ENCODE measurements at regions not wholly inside any gene's neighbourhood (a gene's known extent, or its start where the extent isn't known, plus 50 kb on each side); places are given as distances from the start of the nearest gene placed in this dataset.
"Not testable (repeated sequence)": the region's sequence is repeated elsewhere in the genome, so short reads cannot be mapped to it uniquely, and the experiment has no call there.

GRCh38 chr14:19094731-19095130 lies 127.5 kb downstream of the POTEM start:
- H3K4me3 ChIP-seq (ENCODE audit: low read depth, low read length); H3K9me3 ChIP-seq (ENCODE audit: control insufficient read depth, insufficient read depth, low read length): not testable (repeated sequence)

GRCh38 chr14:19095167-19095566 lies 127.9 kb downstream of the POTEM start:
- H3K27ac ChIP-seq (ENCODE audit: low read depth, low read length): not testable (repeated sequence)

More at GRCh38 chr14:19094731-19095130, 127.5 kb downstream of the POTEM start:
- not testable (repeated sequence) for H3K27me3 ChIP-seq (ENCODE audit: control insufficient read depth, insufficient read depth, low read length); H3K36me3 ChIP-seq (ENCODE audit: control insufficient read depth, insufficient read depth, low read length); H3K27ac ChIP-seq (ENCODE audit: low read depth, low read length); DNase-seq (ENCODE audit: low read depth in 4 of 6, low spot score in 6 of 6); H3K4me1 ChIP-seq (ENCODE audit: control insufficient read depth, insufficient read depth, low read length)
- WGBS (ENCODE audit: insufficient coverage): 0% methylated on average over 1 of the region's 2 CpGs

GRCh38 chr14:19096467-19096866 lies 129.2 kb downstream of the POTEM start:
- not testable (repeated sequence) for H3K36me3 ChIP-seq (ENCODE audit: control insufficient read depth, insufficient read depth, low read length); H3K27ac ChIP-seq (ENCODE audit: low read depth, low read length); H3K4me3 ChIP-seq (ENCODE audit: low read depth, low read length); H3K9me3 ChIP-seq (ENCODE audit: control insufficient read depth, insufficient read depth, low read length); H3K4me1 ChIP-seq (ENCODE audit: control insufficient read depth, insufficient read depth, low read length); DNase-seq (ENCODE audit: low read depth in 4 of 6, low spot score in 6 of 6); H3K27me3 ChIP-seq (ENCODE audit: control insufficient read depth, insufficient read depth, low read length)
- WGBS (ENCODE audit: insufficient coverage): 32% methylated on average over 1 of the region's 1 CpG

More at GRCh38 chr14:19095167-19095566, 127.9 kb downstream of the POTEM start:
- H3K4me3 ChIP-seq (ENCODE audit: low read depth, low read length); H3K9me3 ChIP-seq (ENCODE audit: control insufficient read depth, insufficient read depth, low read length); H3K36me3 ChIP-seq (ENCODE audit: control insufficient read depth, insufficient read depth, low read length); H3K4me1 ChIP-seq (ENCODE audit: control insufficient read depth, insufficient read depth, low read length); DNase-seq (ENCODE audit: low read depth in 4 of 6, low spot score in 6 of 6); H3K27me3 ChIP-seq (ENCODE audit: control insufficient read depth, insufficient read depth, low read length): not testable (repeated sequence)
- WGBS (ENCODE audit: insufficient coverage): no CpG with 5 or more reads among the region's 1 CpG

- H3K4me1 ChIP-seq (ENCODE audit: control insufficient read depth, insufficient read depth, low read length); H3K9me3 ChIP-seq (ENCODE audit: control insufficient read depth, insufficient read depth, low read length); H3K27ac ChIP-seq (ENCODE audit: low read depth, low read length); H3K4me3 ChIP-seq (ENCODE audit: low read depth, low read length); H3K36me3 ChIP-seq (ENCODE audit: control insufficient read depth, insufficient read depth, low read length); H3K27me3 ChIP-seq (ENCODE audit: control insufficient read depth, insufficient read depth, low read length): not testable (repeated sequence)
- peak in 1 of 6 donors; percentile 0 for DNase-seq (ENCODE audit: low read depth in 4 of 6, low spot score in 6 of 6)
- WGBS (ENCODE audit: insufficient coverage): 76% methylated on average over 4 of the region's 8 CpGs
Measured at GRCh38 chr14:19096876-19097275, 129.6 kb downstream of the POTEM start.

GRCh38 chr14:19097306-19097705 lies 130.1 kb downstream of the POTEM start:
- not testable (repeated sequence) for H3K27ac ChIP-seq (ENCODE audit: low read depth, low read length); H3K36me3 ChIP-seq (ENCODE audit: control insufficient read depth, insufficient read depth, low read length); H3K9me3 ChIP-seq (ENCODE audit: control insufficient read depth, insufficient read depth, low read length); H3K27me3 ChIP-seq (ENCODE audit: control insufficient read depth, insufficient read depth, low read length); H3K4me1 ChIP-seq (ENCODE audit: control insufficient read depth, insufficient read depth, low read length); DNase-seq (ENCODE audit: low read depth in 4 of 6, low spot score in 6 of 6); H3K4me3 ChIP-seq (ENCODE audit: low read depth, low read length)
- WGBS (ENCODE audit: insufficient coverage): 80% methylated on average over 12 of the region's 28 CpGs

GRCh38 chr14:19097750-19098149 lies 130.5 kb downstream of the POTEM start:
- H3K4me1 ChIP-seq (ENCODE audit: control insufficient read depth, insufficient read depth, low read length); DNase-seq (ENCODE audit: low read depth in 4 of 6, low spot score in 6 of 6); H3K36me3 ChIP-seq (ENCODE audit: control insufficient read depth, insufficient read depth, low read length); H3K4me3 ChIP-seq (ENCODE audit: low read depth, low read length); H3K9me3 ChIP-seq (ENCODE audit: control insufficient read depth, insufficient read depth, low read length); H3K27me3 ChIP-seq (ENCODE audit: control insufficient read depth, insufficient read depth, low read length); H3K27ac ChIP-seq (ENCODE audit: low read depth, low read length): not testable (repeated sequence)
- WGBS (ENCODE audit: insufficient coverage): 65% methylated on average over 18 of the region's 49 CpGs

GRCh38 chr14:19098230-19098629 lies 131.0 kb downstream of the POTEM start:
- not testable (repeated sequence) for H3K4me1 ChIP-seq (ENCODE audit: control insufficient read depth, insufficient read depth, low read length); H3K27me3 ChIP-seq (ENCODE audit: control insufficient read depth, insufficient read depth, low read length); DNase-seq (ENCODE audit: low read depth in 4 of 6, low spot score in 6 of 6); H3K27ac ChIP-seq (ENCODE audit: low read depth, low read length); H3K9me3 ChIP-seq (ENCODE audit: control insufficient read depth, insufficient read depth, low read length); H3K36me3 ChIP-seq (ENCODE audit: control insufficient read depth, insufficient read depth, low read length); H3K4me3 ChIP-seq (ENCODE audit: low read depth, low read length)
- WGBS (ENCODE audit: insufficient coverage): no CpG with 5 or more reads among the region's 41 CpGs

- H3K4me3 ChIP-seq (ENCODE audit: low read depth, low read length); H3K27me3 ChIP-seq (ENCODE audit: control insufficient read depth, insufficient read depth, low read length); H3K27ac ChIP-seq (ENCODE audit: low read depth, low read length); H3K4me1 ChIP-seq (ENCODE audit: control insufficient read depth, insufficient read depth, low read length); H3K9me3 ChIP-seq (ENCODE audit: control insufficient read depth, insufficient read depth, low read length); H3K36me3 ChIP-seq (ENCODE audit: control insufficient read depth, insufficient read depth, low read length): not testable (repeated sequence)
- DNase-seq (ENCODE audit: low read depth in 4 of 6, low spot score in 6 of 6): peak in 1 of 6 donors; percentile 0
- WGBS (ENCODE audit: insufficient coverage): 54% methylated on average over 13 of the region's 34 CpGs
Measured at GRCh38 chr14:19098732-19099131, 131.5 kb downstream of the POTEM start.

- H3K36me3 ChIP-seq (ENCODE audit: control insufficient read depth, insufficient read depth, low read length); H3K27me3 ChIP-seq (ENCODE audit: control insufficient read depth, insufficient read depth, low read length); H3K9me3 ChIP-seq (ENCODE audit: control insufficient read depth, insufficient read depth, low read length); H3K27ac ChIP-seq (ENCODE audit: low read depth, low read length); H3K4me3 ChIP-seq (ENCODE audit: low read depth, low read length); H3K4me1 ChIP-seq (ENCODE audit: control insufficient read depth, insufficient read depth, low read length); DNase-seq (ENCODE audit: low read depth in 4 of 6, low spot score in 6 of 6): not testable (repeated sequence)
- whole genome bisulfite sequencing (ENCODE audit: insufficient coverage): no CpG with 5 or more reads among the region's 29 CpGs
Measured at GRCh38 chr14:19099336-19099735, 132.1 kb downstream of the POTEM start.

GRCh38 chr14:19099939-19100338 lies 132.7 kb downstream of the POTEM start:
- WGBS (ENCODE audit: insufficient coverage): no CpG with 5 or more reads among the region's 15 CpGs
- not testable (repeated sequence) for H3K4me1 ChIP-seq (ENCODE audit: control insufficient read depth, insufficient read depth, low read length); DNase-seq (ENCODE audit: low read depth in 4 of 6, low spot score in 6 of 6); H3K9me3 ChIP-seq (ENCODE audit: control insufficient read depth, insufficient read depth, low read length); H3K4me3 ChIP-seq (ENCODE audit: low read depth, low read length); H3K36me3 ChIP-seq (ENCODE audit: control insufficient read depth, insufficient read depth, low read length); H3K27me3 ChIP-seq (ENCODE audit: control insufficient read depth, insufficient read depth, low read length); H3K27ac ChIP-seq (ENCODE audit: low read depth, low read length)

All from spinal cord (tissue), 9 donors.